ENCODE measurements at regions not wholly inside any gene's neighbourhood (a gene's known extent, or its start where the extent isn't known, plus 50 kb on each side); places are given as distances from the start of the nearest gene placed in this dataset.

GRCh38 chr12:92604786-92605185, 98.0 kb upstream of the PLEKHG7 start:
- H3K4me1 Mint-ChIP-seq = peaks cover 11% of the 10 kb centered on the region
- no peak overlapping the region for H3K4me3 Mint-ChIP-seq
- CTCF ChIA-PET = interaction anchor here (0.9 to 1.0 kb wide), 3 partner anchors 45 to 1168 kb away, joined by 3 read pairs; no protein-coding TSS in a partner anchor
- no peak for DNase-seq
- H3K9me3 Mint-ChIP-seq = peaks cover 15% of the 10 kb centered on the region
- peaks cover 8% of the 10 kb centered on the region for H3K36me3 Mint-ChIP-seq
- H3K27me3 Mint-ChIP-seq = no peaks in the 10 kb centered on the region
- no peak overlapping the region for H3K27ac Mint-ChIP-seq

GRCh38 chr12:92603741-92604432, 98.9 kb upstream of the PLEKHG7 start:
- Mint-ChIP-seq H3K27ac (no peak overlapping the region), H3K9me3 (peaks cover 24% of the 10 kb centered on the region), H3K36me3 (peaks cover 14% of the 10 kb centered on the region), H3K27me3 (no peaks in the 10 kb centered on the region), H3K4me3 (no peak overlapping the region), H3K4me1 (peaks cover 11% of the 10 kb centered on the region)
- CTCF ChIA-PET = interaction anchor here (0.9 to 1.0 kb wide), 2 partner anchors 46 to 1167 kb away, joined by 3 read pairs; no protein-coding TSS in a partner anchor
- DNase-seq = no peak

- no peak overlapping the region for H3K27ac Mint-ChIP-seq
- peaks cover 30% of the 10 kb centered on the region for H3K9me3 Mint-ChIP-seq
- H3K36me3 Mint-ChIP-seq = peaks cover 14% of the 10 kb centered on the region
- DNase-seq = no peak
- no peaks in the 10 kb centered on the region for H3K27me3 Mint-ChIP-seq
- no peak overlapping the region for H3K4me3 Mint-ChIP-seq
- CTCF ChIA-PET = no interaction called here
- peaks cover 2% of the 10 kb centered on the region for H3K4me1 Mint-ChIP-seq
Observed at GRCh38 chr12:92602930-92603623, 99.7 kb upstream of the PLEKHG7 start.

GRCh38 chr12:92602476-92602875, 100.3 kb upstream of the PLEKHG7 start:
- Mint-ChIP-seq H3K36me3 (peaks cover 16% of the 10 kb centered on the region), H3K9me3 (peaks cover 35% of the 10 kb centered on the region), H3K4me1 (no peaks in the 10 kb centered on the region), H3K4me3 (no peak overlapping the region), H3K27ac (no peak overlapping the region), H3K27me3 (no peaks in the 10 kb centered on the region)
- no peak for DNase-seq
- CTCF ChIA-PET = no interaction called here

GRCh38 chr12:92601680-92602079, 101.1 kb upstream of the PLEKHG7 start:
- no peak overlapping the region for H3K27ac Mint-ChIP-seq
- no peaks in the 10 kb centered on the region for H3K4me1 Mint-ChIP-seq

GRCh38 chr12:92601176-92601575, 101.6 kb upstream of the PLEKHG7 start:
- Mint-ChIP-seq H3K9me3 (peaks cover 40% of the 10 kb centered on the region), H3K4me3 (no peak overlapping the region), H3K27ac (no peak overlapping the region), H3K4me1 (no peaks in the 10 kb centered on the region), H3K36me3 (peaks cover 21% of the 10 kb centered on the region), H3K27me3 (no peaks in the 10 kb centered on the region)
- DNase-seq = no peak
- CTCF ChIA-PET = no interaction called here

More at GRCh38 chr12:92601680-92602079, 101.1 kb upstream of the PLEKHG7 start:
- DNase-seq = no peak
- peaks cover 39% of the 10 kb centered on the region for H3K9me3 Mint-ChIP-seq
- no peak overlapping the region for H3K4me3 Mint-ChIP-seq
- peaks cover 19% of the 10 kb centered on the region for H3K36me3 Mint-ChIP-seq
- CTCF ChIA-PET = no interaction called here
- no peaks in the 10 kb centered on the region for H3K27me3 Mint-ChIP-seq

- peaks cover 47% of the 10 kb centered on the region for H3K9me3 Mint-ChIP-seq
- no peak overlapping the region for H3K4me3 Mint-ChIP-seq
- no peak for DNase-seq
- H3K36me3 Mint-ChIP-seq = peaks cover 28% of the 10 kb centered on the region
- H3K27ac Mint-ChIP-seq = no peak overlapping the region
- peaks cover 6% of the 10 kb centered on the region for H3K4me1 Mint-ChIP-seq
- CTCF ChIA-PET = no interaction called here
- H3K27me3 Mint-ChIP-seq = no peaks in the 10 kb centered on the region
Observed at GRCh38 chr12:92600052-92600451, 102.7 kb upstream of the PLEKHG7 start.

- Mint-ChIP-seq H3K27ac (no peak overlapping the region), H3K4me3 (no peak overlapping the region), H3K36me3 (peaks cover 38% of the 10 kb centered on the region), H3K27me3 (no peaks in the 10 kb centered on the region), H3K9me3 (peaks cover 54% of the 10 kb centered on the region), H3K4me1 (peaks cover 25% of the 10 kb centered on the region)
- no peak for DNase-seq
- CTCF ChIA-PET = no interaction called here
Observed at GRCh38 chr12:92597997-92598396, 104.8 kb upstream of the PLEKHG7 start.

GRCh38 chr12:92597118-92597517, 105.7 kb upstream of the PLEKHG7 start:
- Mint-ChIP-seq H3K4me1 (peaks cover 29% of the 10 kb centered on the region), H3K9me3 (peaks cover 55% of the 10 kb centered on the region), H3K27me3 (no peaks in the 10 kb centered on the region), H3K36me3 (peaks cover 41% of the 10 kb centered on the region), H3K4me3 (no peak overlapping the region), H3K27ac (no peak overlapping the region)
- no peak for DNase-seq
- CTCF ChIA-PET = no interaction called here

- Mint-ChIP-seq H3K4me3 (no peak overlapping the region), H3K27ac (no peak overlapping the region), H3K27me3 (no peaks in the 10 kb centered on the region), H3K9me3 (peaks cover 49% of the 10 kb centered on the region), H3K36me3 (peaks cover 38% of the 10 kb centered on the region), H3K4me1 (peaks cover 31% of the 10 kb centered on the region)
- CTCF ChIA-PET = no interaction called here
- DNase-seq = no peak
Observed at GRCh38 chr12:92596383-92596782, 106.4 kb upstream of the PLEKHG7 start.

- peaks cover 32% of the 10 kb centered on the region for H3K4me1 Mint-ChIP-seq
- H3K36me3 Mint-ChIP-seq = peaks cover 34% of the 10 kb centered on the region
- no peaks in the 10 kb centered on the region for H3K27me3 Mint-ChIP-seq
- no peak for DNase-seq
- CTCF ChIA-PET = no interaction called here
- peaks cover 45% of the 10 kb centered on the region for H3K9me3 Mint-ChIP-seq
- no peak overlapping the region for H3K4me3 Mint-ChIP-seq
- H3K27ac Mint-ChIP-seq = no peak overlapping the region
Observed at GRCh38 chr12:92595663-92596062, 107.1 kb upstream of the PLEKHG7 start.

GRCh38 chr12:92593734-92594402, 108.9 kb upstream of the PLEKHG7 start:
- Mint-ChIP-seq H3K4me3 (peak overlapping the region; percentile 49), H3K36me3 (peaks cover 27% of the 10 kb centered on the region), H3K9me3 (peaks cover 33% of the 10 kb centered on the region), H3K27ac (peak overlapping the region; percentile 94), H3K27me3 (no peaks in the 10 kb centered on the region), H3K4me1 (peaks cover 32% of the 10 kb centered on the region)
- DNase-seq = peak; percentile 79
- CTCF ChIA-PET = interaction anchor here (1.2 to 1.8 kb wide), 2 partner anchors 13 to 1212 kb away, joined by 3 to 4 read pairs; no protein-coding TSS in a partner anchor

- DNase-seq = no peak
- H3K9me3 Mint-ChIP-seq = peaks cover 9% of the 10 kb centered on the region
- H3K4me1 Mint-ChIP-seq = no peaks in the 10 kb centered on the region
- peaks cover 1% of the 10 kb centered on the region for H3K36me3 Mint-ChIP-seq
- CTCF ChIA-PET = no interaction called here
- H3K27me3 Mint-ChIP-seq = no peaks in the 10 kb centered on the region
- no peak overlapping the region for H3K27ac Mint-ChIP-seq
- H3K4me3 Mint-ChIP-seq = no peak overlapping the region
Observed at GRCh38 chr12:92585115-92585727, 117.6 kb upstream of the PLEKHG7 start.

GRCh38 chr12:92583910-92584309, 118.9 kb upstream of the PLEKHG7 start:
- DNase-seq = no peak
- peaks cover 9% of the 10 kb centered on the region for H3K9me3 Mint-ChIP-seq
- no peaks in the 10 kb centered on the region for H3K27me3 Mint-ChIP-seq
- H3K4me3 Mint-ChIP-seq = no peak overlapping the region
- no peaks in the 10 kb centered on the region for H3K4me1 Mint-ChIP-seq
- H3K27ac Mint-ChIP-seq = no peak overlapping the region
- CTCF ChIA-PET = interaction anchor here (0.6 to 1.4 kb wide), 2 partner anchors 66 to 447 kb away, joined by 3 to 5 read pairs; no protein-coding TSS in a partner anchor
- H3K36me3 Mint-ChIP-seq = peaks cover 1% of the 10 kb centered on the region

Measured in activated naive CD4-positive, alpha-beta T cell treated with anti-CD3 and anti-CD28 coated beads, Interleukin-2, amount 10 ng/mL, durations not matched to agents 7 days and 5 days (primary cell).